GM12864 (cell line): ENCODE measurements at regions not wholly inside any gene's neighbourhood (a gene's known extent, or its start where the extent isn't known, plus 50 kb on each side); places are given as distances from the start of the nearest gene placed in this dataset.

Experiments used
- DNase-seq: peaks from one replicate; pipeline ENCODE4 v3.0.0-alpha.2; 2011; ENCODE audit warnings: low read depth
- H3K4me3 ChIP-seq: 2 replicates; pipeline ENCODE4 v1.5.1; 2011; ENCODE audit warnings: mild to moderate bottlenecking, low read depth, low read length, control low read depth
- TF ChIP-seq, protein P1 (sequence below): IDR thresholded peaks from 2 replicates; pipeline ENCODE4 v1.5.1; 2011; ENCODE audit warnings: low read depth, mild to moderate bottlenecking, moderate library complexity, low read length, control low read depth, inconsistent platforms; ENCODE audit errors: missing control alignments

DNA sequence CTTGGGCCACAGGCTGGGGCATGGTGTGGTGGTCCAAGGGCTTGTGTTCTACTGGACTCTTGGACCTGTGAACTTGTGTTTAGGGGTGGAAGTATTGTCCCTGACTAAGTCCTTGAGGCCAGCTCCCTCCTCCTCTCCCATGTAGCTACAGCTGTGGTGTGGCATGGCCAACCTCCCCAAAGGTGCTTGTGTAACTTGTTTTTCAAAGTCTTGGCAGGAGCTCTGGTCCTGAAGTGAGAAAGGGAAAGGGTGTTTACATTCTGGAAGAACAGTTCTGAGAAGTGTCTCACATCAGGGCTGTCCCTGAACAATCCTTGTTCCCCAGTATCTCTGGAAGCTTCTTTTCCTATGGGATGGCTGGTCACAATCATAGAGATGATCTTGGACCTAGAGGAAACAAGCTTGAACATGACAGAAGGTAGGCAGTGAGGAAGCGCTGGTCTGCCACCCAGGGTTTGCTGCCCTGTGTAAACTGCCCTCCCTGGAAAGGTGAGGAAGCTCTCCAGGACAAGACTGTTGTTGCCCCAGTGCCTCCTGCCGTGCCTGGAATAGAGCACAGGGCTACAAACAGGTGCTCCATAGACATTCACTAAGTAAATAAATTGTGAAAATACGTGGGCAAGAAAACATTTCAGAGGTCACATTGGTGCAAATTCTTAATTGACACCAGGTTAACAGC is 64.6 kb upstream of the KLF9 start:
- H3K4me3 ChIP-seq: no peak overlapping the region
- TF ChIP-seq, protein P1, sequence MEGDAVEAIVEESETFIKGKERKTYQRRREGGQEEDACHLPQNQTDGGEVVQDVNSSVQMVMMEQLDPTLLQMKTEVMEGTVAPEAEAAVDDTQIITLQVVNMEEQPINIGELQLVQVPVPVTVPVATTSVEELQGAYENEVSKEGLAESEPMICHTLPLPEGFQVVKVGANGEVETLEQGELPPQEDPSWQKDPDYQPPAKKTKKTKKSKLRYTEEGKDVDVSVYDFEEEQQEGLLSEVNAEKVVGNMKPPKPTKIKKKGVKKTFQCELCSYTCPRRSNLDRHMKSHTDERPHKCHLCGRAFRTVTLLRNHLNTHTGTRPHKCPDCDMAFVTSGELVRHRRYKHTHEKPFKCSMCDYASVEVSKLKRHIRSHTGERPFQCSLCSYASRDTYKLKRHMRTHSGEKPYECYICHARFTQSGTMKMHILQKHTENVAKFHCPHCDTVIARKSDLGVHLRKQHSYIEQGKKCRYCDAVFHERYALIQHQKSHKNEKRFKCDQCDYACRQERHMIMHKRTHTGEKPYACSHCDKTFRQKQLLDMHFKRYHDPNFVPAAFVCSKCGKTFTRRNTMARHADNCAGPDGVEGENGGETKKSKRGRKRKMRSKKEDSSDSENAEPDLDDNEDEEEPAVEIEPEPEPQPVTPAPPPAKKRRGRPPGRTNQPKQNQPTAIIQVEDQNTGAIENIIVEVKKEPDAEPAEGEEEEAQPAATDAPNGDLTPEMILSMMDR: no peak
- DNase-seq: no peak

DNA sequence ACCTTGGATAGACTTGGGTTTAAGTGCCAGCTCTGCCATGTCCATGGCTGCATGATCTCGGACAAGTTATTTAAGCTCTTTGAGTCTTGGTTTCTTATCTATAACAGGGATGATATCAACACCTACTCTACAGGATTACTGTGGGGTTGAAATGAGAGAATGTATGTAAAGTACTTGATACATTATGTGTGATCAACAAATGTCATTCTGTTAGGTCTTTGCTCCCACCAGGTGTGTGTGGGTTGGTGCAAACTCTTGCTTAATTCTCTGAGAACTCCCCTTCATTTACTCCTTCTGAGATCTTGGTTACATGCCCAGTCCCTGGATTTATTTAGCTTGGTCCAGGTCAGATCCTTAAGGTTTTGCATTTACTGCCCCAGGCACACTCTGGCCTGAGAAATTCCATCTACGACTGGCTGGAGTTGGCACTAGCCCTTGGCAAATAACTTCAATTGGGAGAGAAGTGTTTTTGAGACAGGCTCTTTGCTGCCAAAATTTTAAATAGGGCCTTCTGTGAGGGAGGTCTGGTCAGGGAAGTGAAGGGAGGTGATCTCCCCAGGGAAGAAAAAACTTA is 63.5 kb upstream of the KLF9 start:
- TF ChIP-seq, protein P1: no peak
- H3K4me3 ChIP-seq: no peak overlapping the region
- DNase-seq: no peak

- DNase-seq: no peak
- TF ChIP-seq, protein P1: no peak
- H3K4me3 ChIP-seq: no peak overlapping the region
These were observed 62.8 kb upstream of the KLF9 start for GRCh38 chr9:70477146-70477745.

- TF ChIP-seq, protein P1: no peak
- H3K4me3 ChIP-seq: no peak overlapping the region
- no peak for DNase-seq
These were observed 60.8 kb upstream of the KLF9 start for GRCh38 chr9:70475211-70475610.

DNA sequence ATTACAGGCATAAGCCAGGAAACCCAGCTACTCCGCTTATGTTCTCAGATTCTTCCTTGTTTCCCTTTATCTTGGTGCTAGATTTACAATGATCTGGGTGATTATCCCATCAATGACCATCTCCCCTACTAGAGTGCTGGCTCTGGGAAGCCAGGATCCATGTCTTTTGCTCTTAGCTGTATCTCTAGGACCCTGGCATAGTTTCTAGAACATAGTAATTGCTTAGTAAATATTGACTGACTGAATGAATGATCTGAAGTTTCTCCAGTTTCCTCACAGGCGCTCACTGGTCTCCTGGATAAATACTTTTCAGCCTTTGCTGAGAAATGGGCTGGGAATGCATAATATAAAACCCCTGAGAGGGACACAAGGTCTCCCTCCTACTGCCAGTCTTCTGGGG is 60.0 kb upstream of the KLF9 start:
- TF ChIP-seq, protein P1: no peak
- no peak for DNase-seq
- H3K4me3 ChIP-seq: no peak overlapping the region

- TF ChIP-seq, protein P1: no peak
- DNase-seq: no peak
- H3K4me3 ChIP-seq: no peak overlapping the region
These were observed 58.1 kb upstream of the KLF9 start for GRCh38 chr9:70472268-70473249.
